Sigmoid colon (tissue), 4 donors: ENCODE measurements at regions not wholly inside any gene's neighbourhood (a gene's known extent, or its start where the extent isn't known, plus 50 kb on each side); places are given as distances from the start of the nearest gene placed in this dataset.

Experiments
- EP300 ChIP-seq, 4 donors: sonication (generic); formaldehyde crosslinking; IDR thresholded peaks; one replicate each; pipeline ENCODE4 v1.6.1; 2017; ENCODE audit warnings: antibody characterized with exemption in 4 of 4
- POLR2A ChIP-seq, 2 donors: fragments of 450-650 bp; IDR thresholded peaks; one replicate each; pipeline ENCODE4 v1.6.1; 2016; ENCODE audit warnings: antibody characterized with exemption in 2 of 2, mild to moderate bottlenecking in 2 of 2, moderate library complexity in 2 of 2
- POLR2AphosphoS5 ChIP-seq, 4 donors: sonication (generic); formaldehyde crosslinking; IDR thresholded peaks; one replicate each; pipeline ENCODE4 v1.6.1; 2017; ENCODE audit warnings: antibody characterized with exemption in 4 of 4
- TF ChIP-seq, protein P1 (sequence below), 4 experiments: fragments of 450-650 bp in 3 of 4; fragments of 200-600 bp in 1 of 4; IDR thresholded peaks; one replicate each; pipeline ENCODE4 v1.5.1; 2016 to 2019; ENCODE audit warnings: antibody characterized with exemption in 4 of 4, mild to moderate bottlenecking in 3 of 4, moderate library complexity in 2 of 4

- TF ChIP-seq, protein P1, sequence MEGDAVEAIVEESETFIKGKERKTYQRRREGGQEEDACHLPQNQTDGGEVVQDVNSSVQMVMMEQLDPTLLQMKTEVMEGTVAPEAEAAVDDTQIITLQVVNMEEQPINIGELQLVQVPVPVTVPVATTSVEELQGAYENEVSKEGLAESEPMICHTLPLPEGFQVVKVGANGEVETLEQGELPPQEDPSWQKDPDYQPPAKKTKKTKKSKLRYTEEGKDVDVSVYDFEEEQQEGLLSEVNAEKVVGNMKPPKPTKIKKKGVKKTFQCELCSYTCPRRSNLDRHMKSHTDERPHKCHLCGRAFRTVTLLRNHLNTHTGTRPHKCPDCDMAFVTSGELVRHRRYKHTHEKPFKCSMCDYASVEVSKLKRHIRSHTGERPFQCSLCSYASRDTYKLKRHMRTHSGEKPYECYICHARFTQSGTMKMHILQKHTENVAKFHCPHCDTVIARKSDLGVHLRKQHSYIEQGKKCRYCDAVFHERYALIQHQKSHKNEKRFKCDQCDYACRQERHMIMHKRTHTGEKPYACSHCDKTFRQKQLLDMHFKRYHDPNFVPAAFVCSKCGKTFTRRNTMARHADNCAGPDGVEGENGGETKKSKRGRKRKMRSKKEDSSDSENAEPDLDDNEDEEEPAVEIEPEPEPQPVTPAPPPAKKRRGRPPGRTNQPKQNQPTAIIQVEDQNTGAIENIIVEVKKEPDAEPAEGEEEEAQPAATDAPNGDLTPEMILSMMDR (IDR thresholded peaks at IDR 0.05): no peak
- TF ChIP-seq POLR2AphosphoS5 (IDR thresholded peaks at IDR 0.05): no peak
- no peak for TF ChIP-seq POLR2A (IDR thresholded peaks at IDR 0.05)
- no peak for TF ChIP-seq EP300 (IDR thresholded peaks at IDR 0.05)
Measured at GRCh38 chr4:82043809-82044137, 330.0 kb downstream of the HNRNPD start.
